ENCODE measurements at regions not wholly inside any gene's neighbourhood (a gene's known extent, or its start where the extent isn't known, plus 50 kb on each side); places are given as distances from the start of the nearest gene placed in this dataset.
"Not testable (repeated sequence)": the region's sequence is repeated elsewhere in the genome, so short reads cannot be mapped to it uniquely, and the experiment has no call there.

DNA sequence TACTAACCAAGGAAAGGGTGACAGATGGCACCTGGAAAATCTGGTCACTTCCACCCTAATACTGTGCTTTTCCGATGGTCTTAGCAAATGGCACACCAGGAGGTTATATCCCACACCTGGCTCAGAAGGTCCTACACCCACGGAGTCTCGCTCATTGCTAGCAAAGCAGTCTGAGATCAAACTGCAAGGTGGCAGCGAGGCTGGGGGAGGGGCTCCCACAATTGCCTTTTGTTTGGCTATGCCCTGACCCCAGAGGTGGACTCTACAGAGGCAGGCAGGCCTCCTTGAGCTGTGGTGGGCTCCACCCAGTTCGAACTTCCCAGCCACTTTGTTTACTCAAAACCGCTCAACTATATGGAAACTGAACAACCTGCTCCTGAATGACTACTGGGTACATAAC, 50.3 kb upstream of the UGT2B15 start:
- in situ Hi-C loops (cut with HindIII; ENCODE audit: low pct_unique_long_range_greater_than_20kb, low sequenced_read_pairs); DNase-seq (ENCODE audit: low read depth): not testable (repeated sequence)

- in situ Hi-C loops (cut with HindIII; ENCODE audit: low pct_unique_long_range_greater_than_20kb, low sequenced_read_pairs): no loop called here
- DNase-seq (ENCODE audit: low read depth): no peak
Measured at GRCh38 chr4:68724426-68724825, 54.0 kb upstream of the UGT2B15 start.

GRCh38 chr4:68724922-68725321, 54.5 kb upstream of the UGT2B15 start:
- DNase-seq (ENCODE audit: low read depth): no peak
- in situ Hi-C loops (cut with HindIII; ENCODE audit: low pct_unique_long_range_greater_than_20kb, low sequenced_read_pairs): no loop called here

DNA sequence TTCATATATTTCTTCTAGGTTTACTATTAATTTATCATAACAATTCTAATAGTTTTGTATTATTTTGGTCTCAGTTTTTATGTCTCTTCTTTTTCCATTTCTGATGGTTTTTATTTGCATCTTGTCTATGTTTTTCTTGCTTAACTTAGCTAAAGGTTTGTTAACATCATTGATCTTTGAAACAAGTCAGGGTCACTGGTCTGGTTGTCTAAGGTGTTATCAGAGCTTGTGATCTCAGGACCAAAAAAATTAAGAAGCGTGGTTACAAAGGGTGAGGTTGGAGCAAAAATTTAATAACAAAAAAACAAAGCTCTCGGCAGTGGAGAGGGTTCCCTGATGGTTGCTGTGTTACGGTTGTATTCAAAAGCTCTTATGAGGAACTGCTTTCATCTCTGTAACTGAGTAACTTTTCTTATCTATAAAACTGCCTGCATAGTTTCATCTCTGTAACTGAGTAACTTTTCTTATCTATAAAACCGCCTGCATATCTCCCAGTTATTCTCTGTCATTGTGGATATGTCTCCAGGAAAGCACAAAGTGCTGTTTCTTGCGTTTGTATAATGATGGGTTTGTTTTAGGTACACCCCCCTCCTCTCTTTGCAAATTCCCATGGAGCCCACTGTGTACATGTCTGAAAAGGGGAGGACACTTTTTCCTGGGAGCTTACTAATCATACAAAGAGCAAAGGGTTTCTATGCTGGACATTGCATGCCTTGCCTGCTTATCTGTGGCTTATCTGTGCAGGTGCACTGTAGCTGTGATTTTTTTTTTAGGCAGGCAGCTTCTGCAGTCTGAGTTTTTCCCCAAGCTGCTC, 62.4 kb upstream of the UGT2B15 start:
- DNase-seq (ENCODE audit: low read depth): peak; percentile 93
- in situ Hi-C loops (cut with HindIII; ENCODE audit: low pct_unique_long_range_greater_than_20kb, low sequenced_read_pairs): no loop called here

- DNase-seq (ENCODE audit: low read depth): peak; percentile 52
- in situ Hi-C loops (cut with HindIII; ENCODE audit: low pct_unique_long_range_greater_than_20kb, low sequenced_read_pairs): no loop called here
Measured at GRCh38 chr4:68734095-68734494, 63.6 kb upstream of the UGT2B15 start.

GRCh38 chr4:68735106-68735505, 64.7 kb upstream of the UGT2B15 start:
- DNase-seq (ENCODE audit: low read depth): no peak
- in situ Hi-C loops (cut with HindIII; ENCODE audit: low pct_unique_long_range_greater_than_20kb, low sequenced_read_pairs): no loop called here

DNA sequence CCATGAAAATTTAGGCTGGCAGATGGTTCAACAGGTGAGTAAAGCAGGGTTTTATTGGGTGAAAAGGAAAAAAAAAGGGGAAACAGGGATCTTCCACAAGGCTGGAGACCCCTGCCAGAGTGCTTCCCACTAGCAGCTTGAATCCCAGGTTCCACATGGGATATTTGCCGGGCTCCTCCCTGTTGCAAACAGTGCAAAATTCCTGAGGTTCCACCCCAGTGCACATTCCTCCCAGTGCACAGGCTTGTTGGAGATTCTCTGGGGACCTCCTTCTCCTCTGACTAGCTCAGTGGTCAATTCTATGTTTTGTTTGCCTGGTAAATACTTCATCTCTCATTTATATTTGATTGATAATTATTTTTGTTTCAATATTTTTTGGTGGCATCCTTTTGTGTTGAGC, 66.4 kb upstream of the UGT2B15 start:
- in situ Hi-C loops (cut with HindIII; ENCODE audit: low pct_unique_long_range_greater_than_20kb, low sequenced_read_pairs): no loop called here
- DNase-seq (ENCODE audit: low read depth): no peak

- in situ Hi-C loops (cut with HindIII; ENCODE audit: low pct_unique_long_range_greater_than_20kb, low sequenced_read_pairs): no loop called here
- DNase-seq (ENCODE audit: low read depth): no peak
Measured at GRCh38 chr4:68738036-68738435, 67.6 kb upstream of the UGT2B15 start.

GRCh38 chr4:68744368-68744767, 71.4 kb upstream of the UGT2B10 start:
- DNase-seq (ENCODE audit: low read depth): no peak
- in situ Hi-C loops (cut with HindIII; ENCODE audit: low pct_unique_long_range_greater_than_20kb, low sequenced_read_pairs): no loop called here

DNA sequence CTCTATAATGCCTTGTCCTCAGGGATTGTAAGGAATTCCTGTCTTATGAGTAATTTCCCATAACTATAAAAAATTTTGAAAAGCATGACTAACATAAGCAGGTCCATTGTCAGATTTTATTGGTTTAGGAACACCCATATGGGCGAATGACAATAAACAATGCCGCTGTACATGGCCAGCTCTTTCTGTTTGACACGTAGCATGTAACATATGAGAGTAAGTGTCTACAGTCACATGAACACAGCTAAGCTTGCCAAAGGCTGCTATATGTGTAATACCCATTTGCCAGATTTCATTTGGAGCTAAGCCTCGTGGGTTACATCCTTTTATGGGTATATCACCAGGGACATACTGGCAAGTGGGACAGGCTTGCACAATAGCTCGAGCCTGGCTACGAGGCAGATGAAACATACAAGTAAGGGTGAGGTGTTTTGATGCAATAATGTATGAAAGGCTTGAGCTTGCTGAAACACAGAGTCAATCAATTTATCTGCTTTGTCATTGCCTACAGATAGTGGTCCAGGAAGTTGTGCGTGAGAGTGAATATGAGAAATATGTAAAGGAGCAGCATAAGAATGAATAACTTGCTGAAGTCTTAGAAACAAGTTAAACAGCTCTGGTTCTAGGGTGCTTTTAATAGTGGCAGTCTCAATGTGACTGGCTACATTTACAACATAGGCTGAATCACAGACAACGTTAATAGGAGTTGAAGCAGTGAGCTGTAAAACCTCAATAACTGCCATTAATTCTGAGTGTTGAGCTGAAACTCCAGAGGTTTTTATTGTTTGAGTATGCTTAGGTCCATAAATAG, 67.4 kb upstream of the UGT2B10 start:
- peak; percentile 72 for DNase-seq (ENCODE audit: low read depth)
- in situ Hi-C loops (cut with HindIII; ENCODE audit: low pct_unique_long_range_greater_than_20kb, low sequenced_read_pairs): no loop called here

DNA sequence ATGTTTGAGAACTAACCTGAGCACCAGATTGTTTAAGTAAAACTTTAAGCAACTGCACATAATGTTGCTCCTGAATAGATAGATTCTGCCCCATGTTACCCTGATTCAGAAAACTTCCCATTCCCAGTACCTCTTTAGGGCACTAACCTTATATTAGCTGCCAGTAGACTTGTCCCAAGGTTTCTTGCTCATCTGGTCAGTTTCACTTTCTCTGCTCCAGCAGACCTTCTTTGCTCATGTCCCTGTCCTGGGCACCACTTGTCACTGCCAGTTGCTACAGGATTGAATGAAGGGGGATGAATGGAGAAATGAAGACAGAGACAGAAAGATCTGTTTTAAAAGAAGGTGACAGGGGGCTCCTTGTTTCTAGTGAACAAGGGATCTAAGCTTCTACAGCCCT, 65.2 kb upstream of the UGT2B10 start:
- in situ Hi-C loops (cut with HindIII; ENCODE audit: low pct_unique_long_range_greater_than_20kb, low sequenced_read_pairs): no loop called here

GRCh38 chr4:68751138-68751537, 64.7 kb upstream of the UGT2B10 start:
- in situ Hi-C loops (cut with HindIII; ENCODE audit: low pct_unique_long_range_greater_than_20kb, low sequenced_read_pairs): no loop called here
- DNase-seq (ENCODE audit: low read depth): no peak

More for the DNA sequence above, 65.2 kb upstream of the UGT2B10 start:
- no peak for DNase-seq (ENCODE audit: low read depth)

DNA sequence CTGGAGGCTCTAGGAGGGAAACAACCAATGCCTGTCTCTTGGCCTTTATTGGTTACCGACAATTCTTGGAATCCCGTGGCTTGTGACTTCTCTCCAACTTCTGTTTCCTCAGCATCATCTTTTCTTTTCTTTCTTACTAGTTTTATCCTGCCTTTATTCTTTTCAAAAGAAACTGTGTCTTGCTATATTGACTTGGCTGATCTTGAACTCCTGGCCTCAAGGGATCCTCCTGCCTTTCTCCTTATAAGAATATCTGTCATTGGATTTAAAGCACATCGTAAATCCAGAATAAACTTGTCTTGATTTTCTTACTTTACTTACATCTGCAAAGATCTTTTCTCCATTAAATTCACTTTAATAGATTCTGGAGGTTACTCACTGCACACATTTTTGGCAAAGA, 49.9 kb upstream of the UGT2B10 start:
- in situ Hi-C loops (cut with HindIII; ENCODE audit: low pct_unique_long_range_greater_than_20kb, low sequenced_read_pairs): no loop called here
- no peak for DNase-seq (ENCODE audit: low read depth)

All from Caki2 (cell line).